WERI-Rb-1 (cell line): ENCODE measurements at regions not wholly inside any gene's neighbourhood (a gene's known extent, or its start where the extent isn't known, plus 50 kb on each side); places are given as distances from the start of the nearest gene placed in this dataset.

Source experiments
- DNase-seq: peaks from one replicate; pipeline ENCODE4 v3.0.0-alpha.2; 2020
- H3K27ac ChIP-seq: fragments of 250-450 bp; sonication (Bioruptor Pico); 2 replicates; pipeline ENCODE4 v1.5.1; 2020; ENCODE audit warnings: mild to moderate bottlenecking, moderate library complexity
- H3K27me3 ChIP-seq: fragments of 250-450 bp; sonication (Bioruptor Pico); 2 replicates; pipeline ENCODE4 v1.5.1; 2021; ENCODE audit warnings: mild to moderate bottlenecking, low read depth, moderate library complexity; ENCODE audit not compliant: insufficient read depth, severe bottlenecking
- H3K36me3 ChIP-seq: fragments of 250-450 bp; sonication (Bioruptor Pico); 2 replicates; pipeline ENCODE4 v1.5.1; 2020; ENCODE audit warnings: mild to moderate bottlenecking, moderate library complexity
- H3K4me3 ChIP-seq: 2 replicates; pipeline ENCODE4 v1.5.1; 2011; ENCODE audit warnings: low read depth, mild to moderate bottlenecking, control low read depth, low read length
- H3K9me3 ChIP-seq: fragments of 250-450 bp; sonication (Bioruptor Pico); 2 replicates; pipeline ENCODE4 v1.5.1; 2021; ENCODE audit warnings: mild to moderate bottlenecking, moderate library complexity; ENCODE audit not compliant: severe bottlenecking
- CTCF ChIP-seq: IDR thresholded peaks from 2 replicates; pipeline ENCODE4 v1.5.1; 2011; ENCODE audit warnings: low read depth, mild to moderate bottlenecking, control low read depth, inconsistent platforms, low read length

- no peak overlapping the region; the same call in 1 of the 2 replicates for H3K27ac ChIP-seq
- peaks cover 4% of the 10 kb centered on the region for H3K9me3 ChIP-seq
- no peaks in the 10 kb centered on the region for H3K36me3 ChIP-seq
- no peak overlapping the region for H3K4me3 ChIP-seq
- peak; percentile 87 for DNase-seq
- no peaks in the 10 kb centered on the region for H3K27me3 ChIP-seq
- TF ChIP-seq CTCF: peak; percentile 76
Measured at GRCh38 chr3:139202226-139202958, 141.4 kb upstream of the MRPS22 start.

GRCh38 chr3:139202959-139203349 lies 140.9 kb upstream of the MRPS22 start:
- DNase-seq: no peak
- Histone ChIP-seq H3K9me3 (peaks cover 4% of the 10 kb centered on the region), H3K36me3 (no peaks in the 10 kb centered on the region), H3K4me3 (no peak overlapping the region), H3K27me3 (no peaks in the 10 kb centered on the region), H3K27ac (no peak overlapping the region)
- TF ChIP-seq CTCF: no peak

GRCh38 chr3:139203752-139204151 lies 140.1 kb upstream of the MRPS22 start:
- H3K36me3 ChIP-seq: no peaks in the 10 kb centered on the region
- TF ChIP-seq CTCF: no peak
- no peaks in the 10 kb centered on the region for H3K27me3 ChIP-seq
- H3K4me3 ChIP-seq: no peak overlapping the region
- H3K27ac ChIP-seq: no peak overlapping the region
- no peak for DNase-seq
- H3K9me3 ChIP-seq: no peaks in the 10 kb centered on the region

- Histone ChIP-seq H3K9me3 (no peaks in the 10 kb centered on the region), H3K27me3 (no peaks in the 10 kb centered on the region), H3K36me3 (no peaks in the 10 kb centered on the region), H3K4me3 (no peak overlapping the region), H3K27ac (no peak overlapping the region)
- DNase-seq: no peak
- no peak for TF ChIP-seq CTCF
Measured at GRCh38 chr3:139204728-139205127, 139.1 kb upstream of the MRPS22 start.

GRCh38 chr3:139213936-139214335 lies 129.9 kb upstream of the MRPS22 start:
- TF ChIP-seq CTCF: no peak
- Histone ChIP-seq H3K4me3 (no peak overlapping the region), H3K9me3 (no peaks in the 10 kb centered on the region), H3K27me3 (no peaks in the 10 kb centered on the region), H3K36me3 (no peaks in the 10 kb centered on the region), H3K27ac (no peak overlapping the region)
- no peak for DNase-seq

- Histone ChIP-seq H3K36me3 (no peaks in the 10 kb centered on the region), H3K27me3 (no peaks in the 10 kb centered on the region), H3K9me3 (no peaks in the 10 kb centered on the region), H3K4me3 (no peak overlapping the region), H3K27ac (no peak overlapping the region)
- DNase-seq: no peak
- no peak for TF ChIP-seq CTCF
Measured at GRCh38 chr3:139216958-139217357, 126.9 kb upstream of the MRPS22 start.
